Body of pancreas (tissue), 4 donors: ENCODE measurements at regions not wholly inside any gene's neighbourhood (a gene's known extent, or its start where the extent isn't known, plus 50 kb on each side); places are given as distances from the start of the nearest gene placed in this dataset.

Source experiments
- ATAC-seq: fragments of 150-250 bp; one replicate; pipeline ENCODE4 v1.9.1; 2016
- DNase-seq, 4 donors: peaks; one replicate each; pipeline ENCODE4 v3.0.0-alpha.2; 2019
- H3K27ac ChIP-seq, 4 donors: fragments of 200-600 bp; sonication (generic); 1 replicate in 3 of 4; 2 replicates in 1 of 4; pipeline versions ENCODE4 v1.5.1 to v1.6.1; 2016 to 2019; ENCODE audit warnings: mild to moderate bottlenecking in 1 of 4, mixed read lengths in 1 of 4, moderate library complexity in 1 of 4
- H3K27me3 ChIP-seq, 2 donors: fragments of 200-600 bp; sonication (generic); one replicate each; pipeline ENCODE4 v1.6.0; 2016; ENCODE audit warnings: mild to moderate bottlenecking in 1 of 2
- H3K36me3 ChIP-seq, 2 donors: fragments of 200-600 bp; sonication (generic); replicated peaks in 1 of 2; 2 replicates each; pipeline ENCODE4 v1.5.1; 2016; ENCODE audit warnings: low read depth in 2 of 2; ENCODE audit not compliant: insufficient read depth in 1 of 2
- H3K4me1 ChIP-seq: fragments of 200-600 bp; sonication (generic); one replicate; pipeline ENCODE4 v1.6.0; 2016
- H3K4me3 ChIP-seq, 2 donors: fragments of 200-600 bp; sonication (generic); 1 replicate in 1 of 2; 2 replicates in 1 of 2; pipeline ENCODE4 v1.5.1; 2016 to 2019
- H3K9me3 ChIP-seq, 3 donors: fragments of 200-600 bp; sonication (generic); 1 replicate in 2 of 3; 2 replicates in 1 of 3; pipeline ENCODE4 v1.5.1; 2016
- CTCF ChIP-seq, 7 experiments: fragments of 450-650 bp in 4 of 7; fragments of 200-600 bp in 3 of 7; sonication (generic) in 3 of 7; IDR thresholded peaks; one replicate each; pipeline ENCODE4 v1.5.1; 2016 to 2019; ENCODE audit warnings: antibody characterized with exemption in 7 of 7
- POLR2A ChIP-seq, 3 donors: fragments of 450-650 bp; IDR thresholded peaks; one replicate each; pipeline ENCODE4 v1.6.1; 2016; ENCODE audit warnings: antibody characterized with exemption in 3 of 3, mild to moderate bottlenecking in 2 of 3
- WGBS, 2 donors: methylation state at CpG; one replicate each; pipeline ENCODE4 v1.1.5; 2017; 5-methylcytosine and 5-hydroxymethylcytosine counted together
- intact Hi-C: fragments of 100-400 bp; cut with DNase I; formaldehyde crosslinking; loops from one replicate; pipeline ENCODE4 v1.15.1; 2023

- DNase-seq (no peak), ATAC-seq (peak; percentile 27)
- no peaks in the 10 kb centered on the region for H3K27me3 ChIP-seq
- no peaks in the 10 kb centered on the region for H3K4me1 ChIP-seq
- H3K27ac ChIP-seq: peak overlapping the region in 2 of 4 donors; percentile 28 to 43
- no peaks in the 10 kb centered on the region for H3K36me3 ChIP-seq
- intact Hi-C loops: no loop called here
- no peaks in the 10 kb centered on the region for H3K9me3 ChIP-seq
- WGBS, 2 donors: 83% methylated on average over 6 of the region's 6 CpGs
- no peak overlapping the region for H3K4me3 ChIP-seq
- TF ChIP-seq POLR2A (IDR thresholded peaks at IDR 0.05): no peak
- no peak for TF ChIP-seq CTCF (IDR thresholded peaks at IDR 0.05)
Observed at GRCh38 chr5:123845356-123846100, 333.6 kb downstream of the CSNK1G3 start.

- intact Hi-C loops: no loop called here
- ATAC-seq (peak; percentile 56), DNase-seq (no peak)
- Histone ChIP-seq H3K4me1 (no peaks in the 10 kb centered on the region), H3K9me3 (no peaks in the 10 kb centered on the region), H3K4me3 (no peak overlapping the region), H3K36me3 (no peaks in the 10 kb centered on the region), H3K27me3 (no peaks in the 10 kb centered on the region), H3K27ac (peak overlapping the region in 2 of 4 donors; percentile 28 to 43)
- 44 to 80% methylated on average over 1 of the region's 1 CpG for WGBS, 2 donors
- no peak for TF ChIP-seq CTCF (IDR thresholded peaks at IDR 0.05)
- TF ChIP-seq POLR2A (IDR thresholded peaks at IDR 0.05): no peak
Observed at GRCh38 chr5:123844873-123845272, 332.9 kb downstream of the CSNK1G3 start.

GRCh38 chr5:123835421-123835820, 323.4 kb downstream of the CSNK1G3 start:
- intact Hi-C loops: no loop called here
- ATAC-seq: no peak
- H3K36me3 ChIP-seq: no peaks in the 10 kb centered on the region

DNA sequence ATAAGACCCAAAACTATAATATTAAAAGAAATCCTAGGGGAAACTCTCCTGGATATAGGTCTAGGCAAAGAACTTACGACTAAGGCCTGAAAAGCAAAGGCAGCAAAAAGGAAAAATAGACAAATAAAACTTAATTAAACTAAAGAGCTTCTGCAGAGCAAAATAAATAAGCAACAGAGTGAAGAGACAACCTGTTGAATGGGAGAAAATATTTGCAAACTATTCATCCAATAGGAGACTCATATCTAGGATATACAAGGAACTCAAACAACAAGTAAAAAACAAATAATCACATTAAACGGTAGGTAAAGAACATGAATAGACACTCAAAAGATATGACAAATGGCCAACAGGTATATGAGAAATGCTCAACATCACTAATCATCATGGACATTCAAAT, 318.6 kb downstream of the CSNK1G3 start:
- H3K4me1 ChIP-seq: no peaks in the 10 kb centered on the region
- H3K9me3 ChIP-seq: no peaks in the 10 kb centered on the region
- no peak overlapping the region for H3K4me3 ChIP-seq
- no peak overlapping the region for H3K27ac ChIP-seq
- intact Hi-C loops: no loop called here
- no peak for DNase-seq
- no peaks in the 10 kb centered on the region for H3K36me3 ChIP-seq
- no peak for ATAC-seq
- H3K27me3 ChIP-seq: no peaks in the 10 kb centered on the region
- WGBS, 2 donors: 61 to 65% methylated on average over 2 of the region's 2 CpGs
- no peak for TF ChIP-seq POLR2A (IDR thresholded peaks at IDR 0.05)
- TF ChIP-seq CTCF (IDR thresholded peaks at IDR 0.05): no peak

More at GRCh38 chr5:123835421-123835820, 323.4 kb downstream of the CSNK1G3 start:
- 63% methylated on average over 4 of the region's 4 CpGs for WGBS, 2 donors
- Histone ChIP-seq H3K27ac (no peak overlapping the region), H3K9me3 (no peaks in the 10 kb centered on the region), H3K4me1 (no peaks in the 10 kb centered on the region), H3K4me3 (no peak overlapping the region), H3K27me3 (no peaks in the 10 kb centered on the region)
- no peak for DNase-seq
- no peak for TF ChIP-seq CTCF (IDR thresholded peaks at IDR 0.05)
- TF ChIP-seq POLR2A (IDR thresholded peaks at IDR 0.05): no peak

DNA sequence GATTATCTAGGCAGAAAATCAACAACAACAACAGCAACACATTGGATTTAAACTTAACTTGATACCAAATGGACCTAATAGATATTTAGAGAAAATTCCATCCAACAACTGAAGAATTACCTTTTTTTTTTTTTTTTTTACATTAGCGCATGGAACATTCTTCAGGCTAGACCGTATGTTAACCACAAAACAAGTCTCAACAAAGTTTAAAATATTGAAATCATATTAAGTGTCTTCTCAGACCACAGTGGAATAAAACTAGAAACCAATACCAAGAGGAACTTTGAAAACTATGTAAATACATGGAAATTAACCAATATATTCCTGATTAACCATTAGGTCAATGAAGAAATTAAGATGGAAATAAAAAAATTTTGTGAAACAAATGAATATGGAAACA, 315.8 kb downstream of the CSNK1G3 start:
- Histone ChIP-seq H3K9me3 (no peaks in the 10 kb centered on the region), H3K27me3 (no peaks in the 10 kb centered on the region), H3K27ac (no peak overlapping the region), H3K4me1 (no peaks in the 10 kb centered on the region), H3K36me3 (no peaks in the 10 kb centered on the region), H3K4me3 (no peak overlapping the region)
- TF ChIP-seq POLR2A (IDR thresholded peaks at IDR 0.05) (no peak), CTCF (IDR thresholded peaks at IDR 0.05) (no peak)
- 95 to 98% methylated on average over 2 of the region's 2 CpGs for WGBS, 2 donors
- intact Hi-C loops: no loop called here
- DNase-seq (no peak), ATAC-seq (no peak)
